ENCODE measurements at regions not wholly inside any gene's neighbourhood (a gene's known extent, or its start where the extent isn't known, plus 50 kb on each side); places are given as distances from the start of the nearest gene placed in this dataset.

DNA sequence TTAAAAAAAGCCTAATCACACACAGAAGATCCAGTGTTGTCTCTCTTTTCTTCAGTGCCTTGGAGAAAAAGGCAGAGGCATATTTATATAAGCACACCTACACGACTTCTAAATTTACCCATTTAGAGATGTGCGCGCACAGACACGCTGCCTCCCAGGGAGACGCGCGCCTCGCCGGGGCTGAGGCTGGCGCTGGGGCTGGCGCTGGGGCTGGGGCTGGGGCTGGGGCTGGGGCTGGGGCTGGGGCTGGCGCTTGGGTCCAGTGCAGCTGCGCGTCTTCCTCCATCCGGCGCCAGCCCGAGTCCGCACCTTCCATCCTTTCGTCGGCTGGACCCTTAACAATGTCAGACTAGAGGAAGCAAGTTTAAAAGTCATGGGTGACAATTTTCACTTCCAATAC, 118.4 kb upstream of the ARID2 start:
- TF ChIP-seq, protein P1, sequence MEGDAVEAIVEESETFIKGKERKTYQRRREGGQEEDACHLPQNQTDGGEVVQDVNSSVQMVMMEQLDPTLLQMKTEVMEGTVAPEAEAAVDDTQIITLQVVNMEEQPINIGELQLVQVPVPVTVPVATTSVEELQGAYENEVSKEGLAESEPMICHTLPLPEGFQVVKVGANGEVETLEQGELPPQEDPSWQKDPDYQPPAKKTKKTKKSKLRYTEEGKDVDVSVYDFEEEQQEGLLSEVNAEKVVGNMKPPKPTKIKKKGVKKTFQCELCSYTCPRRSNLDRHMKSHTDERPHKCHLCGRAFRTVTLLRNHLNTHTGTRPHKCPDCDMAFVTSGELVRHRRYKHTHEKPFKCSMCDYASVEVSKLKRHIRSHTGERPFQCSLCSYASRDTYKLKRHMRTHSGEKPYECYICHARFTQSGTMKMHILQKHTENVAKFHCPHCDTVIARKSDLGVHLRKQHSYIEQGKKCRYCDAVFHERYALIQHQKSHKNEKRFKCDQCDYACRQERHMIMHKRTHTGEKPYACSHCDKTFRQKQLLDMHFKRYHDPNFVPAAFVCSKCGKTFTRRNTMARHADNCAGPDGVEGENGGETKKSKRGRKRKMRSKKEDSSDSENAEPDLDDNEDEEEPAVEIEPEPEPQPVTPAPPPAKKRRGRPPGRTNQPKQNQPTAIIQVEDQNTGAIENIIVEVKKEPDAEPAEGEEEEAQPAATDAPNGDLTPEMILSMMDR (IDR thresholded peaks at IDR 0.05; ENCODE audit: insufficient read depth, low read length): no peak
- TF ChIP-seq, protein P2, sequence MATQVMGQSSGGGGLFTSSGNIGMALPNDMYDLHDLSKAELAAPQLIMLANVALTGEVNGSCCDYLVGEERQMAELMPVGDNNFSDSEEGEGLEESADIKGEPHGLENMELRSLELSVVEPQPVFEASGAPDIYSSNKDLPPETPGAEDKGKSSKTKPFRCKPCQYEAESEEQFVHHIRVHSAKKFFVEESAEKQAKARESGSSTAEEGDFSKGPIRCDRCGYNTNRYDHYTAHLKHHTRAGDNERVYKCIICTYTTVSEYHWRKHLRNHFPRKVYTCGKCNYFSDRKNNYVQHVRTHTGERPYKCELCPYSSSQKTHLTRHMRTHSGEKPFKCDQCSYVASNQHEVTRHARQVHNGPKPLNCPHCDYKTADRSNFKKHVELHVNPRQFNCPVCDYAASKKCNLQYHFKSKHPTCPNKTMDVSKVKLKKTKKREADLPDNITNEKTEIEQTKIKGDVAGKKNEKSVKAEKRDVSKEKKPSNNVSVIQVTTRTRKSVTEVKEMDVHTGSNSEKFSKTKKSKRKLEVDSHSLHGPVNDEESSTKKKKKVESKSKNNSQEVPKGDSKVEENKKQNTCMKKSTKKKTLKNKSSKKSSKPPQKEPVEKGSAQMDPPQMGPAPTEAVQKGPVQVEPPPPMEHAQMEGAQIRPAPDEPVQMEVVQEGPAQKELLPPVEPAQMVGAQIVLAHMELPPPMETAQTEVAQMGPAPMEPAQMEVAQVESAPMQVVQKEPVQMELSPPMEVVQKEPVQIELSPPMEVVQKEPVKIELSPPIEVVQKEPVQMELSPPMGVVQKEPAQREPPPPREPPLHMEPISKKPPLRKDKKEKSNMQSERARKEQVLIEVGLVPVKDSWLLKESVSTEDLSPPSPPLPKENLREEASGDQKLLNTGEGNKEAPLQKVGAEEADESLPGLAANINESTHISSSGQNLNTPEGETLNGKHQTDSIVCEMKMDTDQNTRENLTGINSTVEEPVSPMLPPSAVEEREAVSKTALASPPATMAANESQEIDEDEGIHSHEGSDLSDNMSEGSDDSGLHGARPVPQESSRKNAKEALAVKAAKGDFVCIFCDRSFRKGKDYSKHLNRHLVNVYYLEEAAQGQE (IDR thresholded peaks at IDR 0.05; ENCODE audit: insufficient replicate concordance, low read depth): no peak

Measured in HL-60 (cell line).